Bronchial epithelial cell (primary cell): ENCODE measurements at regions not wholly inside any gene's neighbourhood (a gene's known extent, or its start where the extent isn't known, plus 50 kb on each side); places are given as distances from the start of the nearest gene placed in this dataset.

Experiments used
- DNase-seq: peaks from one replicate; pipeline ENCODE4 v3.0.0-alpha.2; 2010; ENCODE audit warnings: low read depth
- FAIRE-seq: peaks from 2 replicates; lab custom pipeline; 2011; peaks lifted over from hg19 to GRCh38; lab: Jason Lieb, UNC
- H3K27me3 ChIP-seq: 2 replicates; pipeline ENCODE4 v1.5.1; 2011; ENCODE audit warnings: low read length; ENCODE audit not compliant: control insufficient read depth, insufficient read depth
- H3K36me3 ChIP-seq: 2 replicates; pipeline ENCODE4 v1.5.1; 2011; ENCODE audit warnings: low read length; ENCODE audit not compliant: control insufficient read depth, insufficient read depth
- H3K4me3 ChIP-seq: 2 replicates; pipeline ENCODE4 v1.5.1; 2011; ENCODE audit warnings: mild to moderate bottlenecking, low read depth, low read length, control low read depth
- TF ChIP-seq, protein P1 (sequence below): IDR thresholded peaks from 2 replicates; pipeline ENCODE4 v1.5.1; 2011; ENCODE audit warnings: mild to moderate bottlenecking, moderate library complexity, low read length, control low read depth, inconsistent platforms; ENCODE audit not compliant: insufficient read depth, severe bottlenecking

GRCh38 chrX:109854096-109854495 lies 121.0 kb upstream of the ACSL4 start:
- TF ChIP-seq, protein P1, sequence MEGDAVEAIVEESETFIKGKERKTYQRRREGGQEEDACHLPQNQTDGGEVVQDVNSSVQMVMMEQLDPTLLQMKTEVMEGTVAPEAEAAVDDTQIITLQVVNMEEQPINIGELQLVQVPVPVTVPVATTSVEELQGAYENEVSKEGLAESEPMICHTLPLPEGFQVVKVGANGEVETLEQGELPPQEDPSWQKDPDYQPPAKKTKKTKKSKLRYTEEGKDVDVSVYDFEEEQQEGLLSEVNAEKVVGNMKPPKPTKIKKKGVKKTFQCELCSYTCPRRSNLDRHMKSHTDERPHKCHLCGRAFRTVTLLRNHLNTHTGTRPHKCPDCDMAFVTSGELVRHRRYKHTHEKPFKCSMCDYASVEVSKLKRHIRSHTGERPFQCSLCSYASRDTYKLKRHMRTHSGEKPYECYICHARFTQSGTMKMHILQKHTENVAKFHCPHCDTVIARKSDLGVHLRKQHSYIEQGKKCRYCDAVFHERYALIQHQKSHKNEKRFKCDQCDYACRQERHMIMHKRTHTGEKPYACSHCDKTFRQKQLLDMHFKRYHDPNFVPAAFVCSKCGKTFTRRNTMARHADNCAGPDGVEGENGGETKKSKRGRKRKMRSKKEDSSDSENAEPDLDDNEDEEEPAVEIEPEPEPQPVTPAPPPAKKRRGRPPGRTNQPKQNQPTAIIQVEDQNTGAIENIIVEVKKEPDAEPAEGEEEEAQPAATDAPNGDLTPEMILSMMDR, result no peak
- FAIRE-seq, result no peak
- no peaks in the 10 kb centered on the region for H3K36me3 ChIP-seq

GRCh38 chrX:109855501-109855900 lies 122.4 kb upstream of the ACSL4 start:
- FAIRE-seq (no peak), DNase-seq (no peak)
- no peaks in the 10 kb centered on the region for H3K27me3 ChIP-seq
- no peaks in the 10 kb centered on the region for H3K36me3 ChIP-seq
- no peak overlapping the region for H3K4me3 ChIP-seq
- TF ChIP-seq, protein P1, result no peak

More at GRCh38 chrX:109854096-109854495, 121.0 kb upstream of the ACSL4 start:
- Histone ChIP-seq H3K4me3 (no peak overlapping the region), H3K27me3 (no peaks in the 10 kb centered on the region)
- DNase-seq, result no peak

GRCh38 chrX:109856974-109857373 lies 123.9 kb upstream of the ACSL4 start:
- H3K36me3 ChIP-seq, result no peaks in the 10 kb centered on the region
- no peak overlapping the region for H3K4me3 ChIP-seq
- DNase-seq (no peak), FAIRE-seq (no peak)
- TF ChIP-seq, protein P1, result peak; percentile 42
- H3K27me3 ChIP-seq, result no peaks in the 10 kb centered on the region

- no peaks in the 10 kb centered on the region for H3K36me3 ChIP-seq
- no peak overlapping the region for H3K4me3 ChIP-seq
- FAIRE-seq (no peak), DNase-seq (peak; percentile 31)
- TF ChIP-seq, protein P1, result no peak
- no peaks in the 10 kb centered on the region for H3K27me3 ChIP-seq
These were observed 124.6 kb upstream of the ACSL4 start for GRCh38 chrX:109857584-109858228.

- H3K27me3 ChIP-seq, result no peaks in the 10 kb centered on the region
- no peak for FAIRE-seq
- H3K36me3 ChIP-seq, result no peaks in the 10 kb centered on the region
- H3K4me3 ChIP-seq, result no peak overlapping the region
- no peak for DNase-seq
- TF ChIP-seq, protein P1, result no peak
These were observed 125.7 kb upstream of the ACSL4 start for GRCh38 chrX:109858602-109859341.

DNA sequence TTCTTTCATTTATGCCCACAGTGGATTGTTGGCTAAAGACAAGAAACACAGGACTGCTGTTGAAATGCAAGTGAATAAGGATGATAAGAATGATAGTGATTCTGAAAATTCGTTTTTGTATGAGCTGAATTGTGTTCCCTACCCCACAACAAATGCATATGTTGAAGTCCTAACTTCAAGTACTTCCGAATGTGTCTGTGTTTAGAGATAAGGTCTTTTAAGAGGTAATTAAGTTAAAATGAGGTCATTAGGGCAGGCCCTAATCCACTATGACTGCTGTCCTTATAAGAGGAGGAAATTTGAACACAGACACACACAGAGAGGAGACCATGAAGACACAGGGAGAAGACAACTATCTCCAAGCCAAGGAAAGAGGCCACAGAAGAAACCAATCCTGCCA lies 126.6 kb upstream of the ACSL4 start:
- DNase-seq (no peak), FAIRE-seq (no peak)
- TF ChIP-seq, protein P1, result no peak
- Histone ChIP-seq H3K36me3 (no peaks in the 10 kb centered on the region), H3K4me3 (no peak overlapping the region), H3K27me3 (no peaks in the 10 kb centered on the region)
